Progenitor cell of endocrine pancreas (in vitro differentiated cells): ENCODE measurements at regions not wholly inside any gene's neighbourhood (a gene's known extent, or its start where the extent isn't known, plus 50 kb on each side); places are given as distances from the start of the nearest gene placed in this dataset.

Experiments
- DNase-seq: peaks from one replicate; pipeline ENCODE4 v3.0.0; 2021; ENCODE audit warnings: low spot score; ENCODE audit not compliant: unreplicated experiment
- H3K27ac Mint-ChIP-seq: 2 replicates; pipeline ENCODE4 v1.8.0; 2021; ENCODE audit warnings: mild to moderate bottlenecking, moderate library complexity, mixed read lengths
- H3K27me3 Mint-ChIP-seq: 2 replicates; pipeline ENCODE4 v1.8.0; 2021; ENCODE audit warnings: mixed read lengths
- H3K36me3 Mint-ChIP-seq: 2 replicates; pipeline ENCODE4 v1.8.0; 2022; ENCODE audit warnings: mixed read lengths; ENCODE audit not compliant: insufficient read depth
- H3K4me1 Mint-ChIP-seq: 2 replicates; pipeline ENCODE4 v1.8.0; 2021; ENCODE audit warnings: low read depth, mixed read lengths
- H3K4me3 Mint-ChIP-seq: 2 replicates; pipeline ENCODE4 v1.8.0; 2021; ENCODE audit warnings: low read depth, mild to moderate bottlenecking, moderate library complexity, mixed read lengths
- H3K9me3 Mint-ChIP-seq: 2 replicates; pipeline ENCODE4 v1.8.0; 2021; ENCODE audit warnings: low read depth, mixed read lengths
- CTCF ChIP-seq: fragments of 200-600 bp; sonication (generic); IDR thresholded peaks from one replicate; pipeline ENCODE4 v1.5.0; 2021; ENCODE audit warnings: antibody characterized with exemption, mild to moderate bottlenecking; ENCODE audit not compliant: unreplicated experiment

DNA sequence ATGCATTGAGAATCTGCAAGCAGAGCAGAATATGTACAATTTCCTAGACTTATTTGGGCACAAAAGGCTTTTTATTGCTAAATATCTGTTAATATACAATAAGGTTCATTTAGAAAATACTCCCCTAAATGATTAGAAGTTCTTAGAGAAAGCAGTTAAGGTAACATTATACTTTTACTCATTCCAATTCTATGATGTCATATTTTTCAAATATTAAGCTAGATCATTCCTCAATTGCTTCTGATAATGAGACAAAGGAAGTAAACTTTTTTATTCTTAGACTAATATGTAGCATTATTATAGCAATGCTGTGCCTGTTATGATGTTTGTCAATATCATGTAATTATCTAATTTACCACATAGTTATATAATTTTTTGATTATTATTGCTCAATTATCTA is 447.0 kb downstream of the SLC16A7 start:
- no peak for TF ChIP-seq CTCF
- H3K4me1 Mint-ChIP-seq = peaks cover 1% of the 10 kb centered on the region
- H3K36me3 Mint-ChIP-seq = no peaks in the 10 kb centered on the region
- H3K27ac Mint-ChIP-seq = no peak overlapping the region
- H3K27me3 Mint-ChIP-seq = no peaks in the 10 kb centered on the region
- DNase-seq = no peak
- H3K4me3 Mint-ChIP-seq = no peak overlapping the region
- H3K9me3 Mint-ChIP-seq = no peaks in the 10 kb centered on the region

DNA sequence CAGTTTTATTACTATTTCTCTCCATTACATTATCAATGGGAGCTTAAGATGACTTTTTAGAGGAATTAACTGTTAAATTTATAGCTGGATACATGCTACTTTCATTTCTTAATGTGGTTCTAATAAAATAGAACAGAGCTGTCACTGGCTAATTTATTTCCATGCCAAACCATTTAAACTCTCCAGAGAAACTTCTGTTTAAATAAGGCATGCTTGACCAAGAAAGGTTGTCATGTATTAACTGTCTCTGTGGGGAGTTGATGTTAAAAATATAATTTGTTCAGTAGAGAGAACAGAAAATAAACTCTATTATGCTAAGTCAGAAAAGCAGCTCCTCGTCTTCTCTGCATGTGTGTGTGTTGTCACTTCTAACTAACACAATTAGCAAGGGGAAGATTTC is 447.4 kb downstream of the SLC16A7 start:
- H3K4me1 Mint-ChIP-seq = peaks cover 1% of the 10 kb centered on the region
- no peaks in the 10 kb centered on the region for H3K9me3 Mint-ChIP-seq
- TF ChIP-seq CTCF = no peak
- H3K27me3 Mint-ChIP-seq = no peaks in the 10 kb centered on the region
- no peaks in the 10 kb centered on the region for H3K36me3 Mint-ChIP-seq
- no peak overlapping the region for H3K4me3 Mint-ChIP-seq
- H3K27ac Mint-ChIP-seq = no peak overlapping the region
- DNase-seq = no peak

DNA sequence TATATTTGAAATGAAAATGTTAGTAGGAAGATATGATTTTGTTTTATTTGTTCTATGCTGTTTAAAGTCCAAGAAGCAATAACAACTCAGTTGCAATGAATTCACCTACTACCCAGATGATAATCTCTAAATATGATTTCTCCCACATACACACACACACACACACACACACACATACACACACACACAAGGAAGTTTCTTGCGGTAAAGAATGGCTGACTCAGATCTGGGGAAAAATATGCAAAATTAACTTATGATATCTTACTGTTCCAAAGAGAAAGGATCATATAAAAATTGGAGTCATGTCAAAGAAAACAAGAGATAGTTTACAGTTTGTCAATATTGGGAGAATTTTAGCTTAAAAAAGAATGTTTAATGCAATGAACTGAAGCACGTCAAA is 456.7 kb downstream of the SLC16A7 start:
- no peaks in the 10 kb centered on the region for H3K36me3 Mint-ChIP-seq
- no peak overlapping the region for H3K4me3 Mint-ChIP-seq
- no peak for TF ChIP-seq CTCF

GRCh38 chr12:60059180-60059579 is 463.4 kb downstream of the SLC16A7 start:
- Mint-ChIP-seq H3K27ac (no peak overlapping the region), H3K36me3 (no peaks in the 10 kb centered on the region), H3K27me3 (no peaks in the 10 kb centered on the region), H3K4me1 (no peaks in the 10 kb centered on the region), H3K9me3 (no peaks in the 10 kb centered on the region), H3K4me3 (no peak overlapping the region)
- no peak for TF ChIP-seq CTCF
- DNase-seq = no peak

More for the DNA sequence above, 456.7 kb downstream of the SLC16A7 start:
- Mint-ChIP-seq H3K27me3 (no peaks in the 10 kb centered on the region), H3K4me1 (no peaks in the 10 kb centered on the region), H3K27ac (no peak overlapping the region), H3K9me3 (no peaks in the 10 kb centered on the region)
- DNase-seq = no peak

GRCh38 chr12:60066655-60067054 is 470.8 kb downstream of the SLC16A7 start:
- no peaks in the 10 kb centered on the region for H3K36me3 Mint-ChIP-seq
- no peaks in the 10 kb centered on the region for H3K27me3 Mint-ChIP-seq
- no peak overlapping the region for H3K27ac Mint-ChIP-seq
- H3K4me1 Mint-ChIP-seq = no peaks in the 10 kb centered on the region
- DNase-seq = no peak
- TF ChIP-seq CTCF = no peak
- no peaks in the 10 kb centered on the region for H3K9me3 Mint-ChIP-seq
- no peak overlapping the region for H3K4me3 Mint-ChIP-seq

DNA sequence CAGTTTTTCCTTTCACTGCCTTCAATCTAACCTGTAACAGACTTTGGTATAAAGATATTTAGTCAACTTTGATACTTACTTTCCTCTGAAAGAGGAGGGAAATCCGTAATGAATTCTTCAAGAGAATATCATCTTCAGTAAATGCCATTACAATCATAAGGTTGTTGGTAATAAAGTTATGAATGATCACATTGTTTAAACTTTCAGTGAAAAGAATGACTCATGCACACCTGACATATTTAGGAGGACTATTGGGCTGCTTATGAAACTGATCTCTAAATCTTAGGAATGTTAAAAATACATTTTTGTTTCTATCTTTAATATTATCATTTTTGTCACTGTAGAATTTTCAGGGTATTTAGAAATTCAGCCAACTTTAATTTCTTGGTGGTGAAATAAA is 474.7 kb downstream of the SLC16A7 start:
- Mint-ChIP-seq H3K27ac (no peak overlapping the region), H3K36me3 (no peaks in the 10 kb centered on the region), H3K4me3 (no peak overlapping the region), H3K4me1 (no peaks in the 10 kb centered on the region), H3K9me3 (no peaks in the 10 kb centered on the region), H3K27me3 (no peaks in the 10 kb centered on the region)
- no peak for TF ChIP-seq CTCF
- no peak for DNase-seq
